GM18873 (cell line): ENCODE measurements at regions not wholly inside any gene's neighbourhood (a gene's known extent, or its start where the extent isn't known, plus 50 kb on each side); places are given as distances from the start of the nearest gene placed in this dataset.

ENCODE experiments used
- ATAC-seq: cut with Tn5 transposase; IDR thresholded peaks from one replicate; pipeline ENCODE4 v1.9.1; 2021; ENCODE audit warnings: mild to moderate bottlenecking, moderate library complexity, moderate number of reproducible peaks; ENCODE audit not compliant: unreplicated experiment, low FRiP score

DNA sequence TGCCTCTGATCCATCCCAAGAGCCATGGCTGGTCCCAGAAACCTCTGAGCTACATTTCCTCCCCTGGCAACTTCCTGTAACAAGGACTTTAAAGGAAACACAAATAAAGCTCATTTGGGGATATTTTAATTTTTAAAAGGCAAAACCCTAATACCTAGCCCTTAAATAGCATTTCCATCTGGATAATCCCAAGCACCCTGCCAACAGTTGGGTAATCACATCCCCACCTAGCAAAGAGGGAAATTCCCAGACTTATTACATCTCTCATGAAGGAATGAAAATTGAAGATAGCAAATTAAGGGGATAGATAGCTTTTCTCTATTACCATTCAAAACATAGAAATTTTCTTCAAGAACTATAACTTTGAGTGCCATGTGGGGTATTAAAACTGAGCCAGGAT lies 213.7 kb upstream of the BMP4 start:
- ATAC-seq, result no peak

GRCh38 chr14:54172114-54172513 lies 215.5 kb upstream of the BMP4 start:
- no peak for ATAC-seq

- ATAC-seq, result no peak
These were observed 215.9 kb upstream of the BMP4 start for GRCh38 chr14:54172562-54172961.

GRCh38 chr14:54173802-54174201 lies 217.2 kb upstream of the BMP4 start:
- ATAC-seq, result no peak

DNA sequence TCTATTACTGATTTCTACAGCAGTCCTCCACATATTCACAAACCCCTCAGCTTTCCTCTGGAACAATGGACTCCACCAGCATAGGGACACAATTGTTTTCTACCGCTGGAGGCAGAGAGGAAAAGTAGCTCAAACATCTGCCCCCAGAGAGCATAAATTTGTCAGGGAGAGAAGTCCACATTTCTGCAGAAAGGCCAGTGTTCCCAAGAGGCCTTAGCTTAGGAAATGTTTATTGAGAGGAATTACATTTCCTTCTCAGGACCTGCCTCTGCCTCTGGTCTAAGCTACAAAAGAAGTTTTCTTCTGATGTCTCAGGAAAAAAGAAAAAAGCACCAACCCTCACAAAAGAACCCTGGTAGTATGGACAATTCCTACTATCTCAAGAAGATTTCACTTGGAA lies 217.8 kb upstream of the BMP4 start:
- no peak for ATAC-seq

GRCh38 chr14:54175298-54175942 lies 218.8 kb upstream of the BMP4 start:
- no peak for ATAC-seq

GRCh38 chr14:54177019-54177418 lies 219.8 kb upstream of the CDKN3 start:
- no peak for ATAC-seq

DNA sequence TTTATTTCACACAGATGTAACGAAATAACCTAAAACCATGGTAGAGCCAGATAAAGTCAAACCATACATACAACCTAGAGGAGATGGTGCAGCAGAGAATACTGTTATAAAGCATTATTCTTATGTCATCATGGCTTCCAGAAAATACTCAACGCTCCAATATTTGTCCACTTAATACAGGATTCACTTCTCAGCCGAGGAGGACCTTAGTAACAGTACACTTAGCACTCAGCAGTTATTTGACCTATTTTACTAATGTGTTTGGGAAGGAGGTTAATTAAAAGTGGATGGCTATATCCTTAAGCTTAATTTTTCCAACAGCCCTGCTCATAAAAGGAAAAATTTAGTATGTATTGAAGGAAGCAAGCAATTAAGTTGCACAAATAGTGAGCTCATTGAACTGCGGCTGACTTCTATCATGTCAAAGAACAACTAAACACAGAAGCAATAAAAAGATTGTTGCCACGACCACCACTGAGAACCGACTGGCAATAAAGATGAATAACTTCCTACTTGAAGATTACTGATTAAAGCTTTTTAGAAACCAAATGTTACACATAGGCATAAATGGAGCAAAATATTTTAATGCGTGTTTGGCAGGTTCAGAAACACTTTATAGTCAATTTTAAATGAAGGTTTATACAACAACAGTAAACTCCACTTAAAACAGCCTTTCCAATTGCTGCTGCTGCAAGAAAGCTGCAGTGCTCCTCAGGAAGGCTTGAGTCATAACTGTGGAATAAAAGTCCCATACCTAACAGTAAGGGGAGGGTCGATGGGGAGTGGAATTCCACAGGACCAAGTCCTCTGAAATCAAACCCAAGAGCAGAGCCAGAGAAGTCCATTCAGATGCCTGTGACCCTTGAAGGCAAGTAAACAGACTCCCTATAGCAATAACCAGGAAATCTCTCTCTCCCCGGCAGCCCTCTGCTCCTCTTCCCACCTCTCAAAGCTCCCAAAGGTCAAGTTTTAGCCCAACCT lies 218.9 kb upstream of the CDKN3 start:
- no peak for ATAC-seq

- ATAC-seq, result no peak
These were observed 214.3 kb upstream of the CDKN3 start for GRCh38 chr14:54182419-54183045.

- no peak for ATAC-seq
These were observed 209.7 kb upstream of the CDKN3 start for GRCh38 chr14:54186821-54187763.

- ATAC-seq, result no peak
These were observed 208.6 kb upstream of the CDKN3 start for GRCh38 chr14:54188064-54188666.

GRCh38 chr14:54189333-54189732 lies 207.5 kb upstream of the CDKN3 start:
- ATAC-seq, result no peak

DNA sequence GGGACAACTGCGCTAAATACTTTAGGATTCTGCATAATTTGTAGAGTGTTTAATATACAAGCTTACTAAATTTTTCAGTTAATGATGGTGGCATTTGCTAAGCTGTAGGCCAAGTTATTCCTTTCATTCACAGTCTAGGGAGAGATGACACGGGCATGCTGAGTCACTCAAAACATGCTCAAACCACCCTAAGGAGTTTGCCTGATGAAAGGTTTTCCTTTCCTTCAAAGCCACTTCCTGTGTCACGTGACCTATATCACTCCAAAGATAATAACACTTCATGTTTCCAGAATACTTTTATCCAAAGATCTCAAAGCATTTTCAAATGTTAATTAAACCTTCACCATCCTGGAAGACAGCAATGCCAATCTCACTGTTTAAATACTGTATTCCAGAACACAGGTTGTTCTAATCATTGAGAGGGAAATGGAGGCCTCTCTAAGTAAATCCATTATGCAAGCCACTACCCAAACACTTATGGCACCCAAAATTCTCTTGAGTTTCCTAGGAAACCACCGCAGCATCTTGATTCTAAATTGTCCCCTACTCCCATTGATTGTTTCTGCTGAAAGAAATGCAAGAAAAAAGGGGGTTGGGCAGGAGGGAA lies 207.0 kb upstream of the CDKN3 start:
- ATAC-seq, result no peak

DNA sequence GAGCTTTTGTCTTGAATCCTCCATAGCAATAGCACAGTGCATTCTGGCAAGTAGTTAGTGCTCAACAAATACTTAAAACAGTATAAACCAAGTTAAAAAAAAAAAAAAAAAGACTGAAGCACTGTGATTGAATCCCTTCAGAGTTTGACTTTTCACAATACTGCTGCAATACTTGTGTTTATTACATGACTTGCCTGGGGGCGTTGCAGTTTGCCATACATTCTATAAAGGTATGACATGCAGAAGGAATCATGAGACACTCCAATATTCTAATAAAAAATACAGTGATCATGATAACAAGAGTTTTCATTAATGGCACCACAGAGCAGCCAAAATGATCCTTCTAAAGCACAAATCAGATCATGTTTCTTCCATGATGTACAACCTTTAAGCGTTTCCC lies 205.0 kb upstream of the CDKN3 start:
- no peak for ATAC-seq

DNA sequence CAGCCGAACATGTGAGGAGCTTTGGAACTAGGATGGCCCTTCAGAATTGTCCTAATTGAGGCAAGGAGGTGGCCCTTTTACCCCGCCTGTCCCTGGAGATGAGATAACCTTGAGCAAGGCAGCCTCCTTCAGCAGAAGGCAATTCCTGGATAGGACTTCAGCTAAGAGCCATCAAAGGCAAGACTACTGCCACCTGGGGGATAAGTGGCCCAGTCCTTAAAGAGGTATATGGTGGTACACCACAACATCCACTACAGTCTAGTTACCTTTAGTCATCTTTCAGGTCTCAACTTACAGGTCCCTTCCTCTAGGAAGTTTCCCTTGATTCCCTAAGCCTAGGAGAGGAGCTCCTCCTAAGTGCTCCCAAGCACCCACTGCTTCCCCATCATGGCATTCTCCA lies 204.2 kb upstream of the CDKN3 start:
- no peak for ATAC-seq

GRCh38 chr14:54193871-54194270 lies 202.9 kb upstream of the CDKN3 start:
- ATAC-seq, result no peak

DNA sequence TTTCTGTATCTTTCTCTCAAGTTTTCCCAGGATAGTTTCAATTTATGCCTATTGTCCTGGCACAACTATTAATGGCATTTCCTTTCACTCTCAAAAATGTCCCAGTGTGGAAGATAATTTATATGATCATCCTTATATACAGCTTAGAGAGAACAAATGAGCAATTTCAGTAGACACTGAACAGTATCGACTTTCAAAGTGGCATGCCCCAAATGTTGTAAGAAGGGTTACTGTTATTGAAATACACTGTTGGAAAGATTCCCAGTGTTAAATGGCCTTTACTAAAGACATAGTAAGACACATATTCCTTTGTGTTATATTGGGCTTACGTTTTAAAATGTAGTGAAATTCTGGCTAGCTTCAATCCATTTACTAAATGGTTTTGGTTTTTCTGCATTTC lies 202.3 kb upstream of the CDKN3 start:
- no peak for ATAC-seq

GRCh38 chr14:54197369-54197768 lies 199.4 kb upstream of the CDKN3 start:
- ATAC-seq, result no peak

- no peak for ATAC-seq
These were observed 196.1 kb upstream of the CDKN3 start for GRCh38 chr14:54200726-54201125.
